ENCODE measurements at regions not wholly inside any gene's neighbourhood (a gene's known extent, or its start where the extent isn't known, plus 50 kb on each side); places are given as distances from the start of the nearest gene placed in this dataset.
A peak's percentile ranks its signal among the peaks of the same experiment; 100 is the strongest.
"Not testable (repeated sequence)": the region's sequence is repeated elsewhere in the genome, so short reads cannot be mapped to it uniquely, and the experiment has no call there.

DNA sequence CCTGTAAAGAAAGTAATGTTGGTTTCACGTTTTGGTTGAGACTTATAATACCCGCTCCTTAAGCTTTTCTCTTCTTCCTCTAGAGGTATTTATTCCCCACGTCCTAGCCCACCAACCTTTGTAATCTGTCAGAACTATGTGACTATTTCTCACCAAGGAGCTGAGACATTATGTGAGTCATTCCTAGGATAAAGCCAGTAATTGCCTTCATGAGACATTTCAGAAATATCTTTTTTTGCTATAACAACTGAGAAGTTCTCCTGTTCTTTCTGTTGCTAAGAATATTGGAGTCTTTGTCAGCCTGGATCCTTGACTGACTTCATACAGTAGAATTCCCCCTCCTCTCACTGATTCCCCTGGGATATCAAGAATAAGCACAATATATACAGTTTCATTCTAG is 1497.0 kb upstream of the TENM4 start:
- no peaks in the 10 kb centered on the region for H3K27me3 ChIP-seq (replicated peaks; ENCODE audit: control insufficient read depth, insufficient read depth, low read length)
- no peak overlapping the region for H3K4me3 ChIP-seq (ENCODE audit: low read length)
- no peaks in the 10 kb centered on the region for H3K9me3 ChIP-seq (ENCODE audit: control insufficient read depth, low read length)
- peaks cover 13% of the 10 kb centered on the region for H3K4me1 ChIP-seq (ENCODE audit: control insufficient read depth, insufficient read depth, low read length)
- H3K9ac ChIP-seq (ENCODE audit: low read length), result no peak overlapping the region
- H3K36me3 ChIP-seq (ENCODE audit: control insufficient read depth, insufficient read depth, low read length, severe bottlenecking), result no peaks in the 10 kb centered on the region
- no peak for DNase-seq (ENCODE audit: low read depth)

- Histone ChIP-seq H3K4me1 (ENCODE audit: control insufficient read depth, insufficient read depth, low read length) (peaks cover 3% of the 10 kb centered on the region), H3K36me3 (ENCODE audit: control insufficient read depth, insufficient read depth, low read length, severe bottlenecking) (no peaks in the 10 kb centered on the region), H3K9ac (ENCODE audit: low read length) (no peak overlapping the region), H3K27me3 (replicated peaks; ENCODE audit: control insufficient read depth, insufficient read depth, low read length) (no peaks in the 10 kb centered on the region), H3K4me3 (ENCODE audit: low read length) (no peak overlapping the region), H3K9me3 (ENCODE audit: control insufficient read depth, low read length) (no peaks in the 10 kb centered on the region)
- DNase-seq (ENCODE audit: low read depth), result no peak
Observed at GRCh38 chr11:80930038-80930437, 1489.2 kb upstream of the TENM4 start.

DNA sequence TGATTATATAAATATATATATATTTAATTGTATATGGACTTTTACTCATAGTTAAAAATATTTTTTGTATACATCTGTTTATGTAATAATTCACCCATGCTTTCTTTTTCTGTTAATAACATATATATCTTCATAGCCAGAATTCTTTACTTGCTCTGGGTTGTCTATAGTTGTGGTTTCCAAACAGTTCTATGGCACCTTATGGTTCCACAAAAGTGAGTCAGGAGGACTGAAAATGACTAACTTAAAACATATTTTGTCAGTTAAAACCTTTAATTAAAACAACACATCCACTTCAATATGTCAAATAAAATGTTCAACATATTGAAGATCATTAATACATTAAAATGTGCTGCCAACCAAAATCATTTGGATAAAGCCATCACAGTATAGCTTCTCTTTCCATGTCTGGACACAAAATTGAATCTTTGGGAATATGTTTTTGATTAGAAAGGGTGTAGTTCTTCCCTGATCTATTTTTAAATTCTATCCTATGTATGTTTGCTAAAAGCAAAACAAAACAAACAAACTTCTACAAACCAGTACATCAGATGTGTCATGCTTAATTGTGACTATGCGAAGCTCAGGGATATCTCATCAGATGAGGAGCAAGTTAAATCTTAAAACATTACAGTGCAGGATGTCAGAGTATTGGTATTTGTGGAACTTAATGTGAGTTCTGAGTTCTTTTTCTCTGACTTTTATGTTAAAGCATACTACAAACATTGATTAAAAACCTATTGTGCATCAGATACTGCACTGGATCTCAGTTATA is 1488.4 kb upstream of the TENM4 start:
- H3K4me1 ChIP-seq (ENCODE audit: control insufficient read depth, insufficient read depth, low read length), result peaks cover 3% of the 10 kb centered on the region
- no peak for DNase-seq (ENCODE audit: low read depth)
- H3K9ac ChIP-seq (ENCODE audit: low read length), result no peak overlapping the region
- H3K27me3 ChIP-seq (replicated peaks; ENCODE audit: control insufficient read depth, insufficient read depth, low read length), result no peaks in the 10 kb centered on the region
- H3K4me3 ChIP-seq (ENCODE audit: low read length), result no peak overlapping the region
- no peaks in the 10 kb centered on the region for H3K36me3 ChIP-seq (ENCODE audit: control insufficient read depth, insufficient read depth, low read length, severe bottlenecking)
- no peaks in the 10 kb centered on the region for H3K9me3 ChIP-seq (ENCODE audit: control insufficient read depth, low read length)

GRCh38 chr11:80925321-80925720 is 1484.5 kb upstream of the TENM4 start:
- no peak for DNase-seq (ENCODE audit: low read depth)
- H3K9me3 ChIP-seq (ENCODE audit: control insufficient read depth, low read length), result no peaks in the 10 kb centered on the region
- H3K9ac ChIP-seq (ENCODE audit: low read length), result no peak overlapping the region
- H3K4me3 ChIP-seq (ENCODE audit: low read length), result no peak overlapping the region
- H3K27me3 ChIP-seq (replicated peaks; ENCODE audit: control insufficient read depth, insufficient read depth, low read length), result no peaks in the 10 kb centered on the region
- peaks cover 3% of the 10 kb centered on the region for H3K4me1 ChIP-seq (ENCODE audit: control insufficient read depth, insufficient read depth, low read length)
- no peaks in the 10 kb centered on the region for H3K36me3 ChIP-seq (ENCODE audit: control insufficient read depth, insufficient read depth, low read length, severe bottlenecking)

DNA sequence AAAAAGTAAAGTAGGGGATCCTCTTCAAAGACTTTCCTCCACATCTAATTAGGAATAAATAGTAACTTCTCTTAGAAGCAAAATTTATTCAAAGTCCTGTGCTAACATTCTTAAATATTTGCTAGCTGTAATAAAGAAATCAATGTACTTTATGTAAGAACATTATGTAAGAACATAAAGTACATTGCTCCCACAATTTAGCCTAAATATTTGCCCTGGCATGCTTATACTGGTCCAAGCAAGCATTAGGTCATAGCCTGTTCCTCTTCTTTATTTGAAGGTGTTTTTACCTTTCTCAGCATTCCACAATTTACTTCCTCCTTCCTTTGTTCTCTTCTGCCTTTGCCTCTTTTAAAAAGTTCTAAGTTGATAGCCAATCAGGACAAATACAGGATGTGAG is 1480.5 kb upstream of the TENM4 start:
- H3K27me3 ChIP-seq (replicated peaks; ENCODE audit: control insufficient read depth, insufficient read depth, low read length); H3K4me3 ChIP-seq (ENCODE audit: low read length); H3K9me3 ChIP-seq (ENCODE audit: control insufficient read depth, low read length); DNase-seq (ENCODE audit: low read depth); H3K4me1 ChIP-seq (ENCODE audit: control insufficient read depth, insufficient read depth, low read length); H3K36me3 ChIP-seq (ENCODE audit: control insufficient read depth, insufficient read depth, low read length, severe bottlenecking); H3K9ac ChIP-seq (ENCODE audit: low read length): not testable (repeated sequence)

DNA sequence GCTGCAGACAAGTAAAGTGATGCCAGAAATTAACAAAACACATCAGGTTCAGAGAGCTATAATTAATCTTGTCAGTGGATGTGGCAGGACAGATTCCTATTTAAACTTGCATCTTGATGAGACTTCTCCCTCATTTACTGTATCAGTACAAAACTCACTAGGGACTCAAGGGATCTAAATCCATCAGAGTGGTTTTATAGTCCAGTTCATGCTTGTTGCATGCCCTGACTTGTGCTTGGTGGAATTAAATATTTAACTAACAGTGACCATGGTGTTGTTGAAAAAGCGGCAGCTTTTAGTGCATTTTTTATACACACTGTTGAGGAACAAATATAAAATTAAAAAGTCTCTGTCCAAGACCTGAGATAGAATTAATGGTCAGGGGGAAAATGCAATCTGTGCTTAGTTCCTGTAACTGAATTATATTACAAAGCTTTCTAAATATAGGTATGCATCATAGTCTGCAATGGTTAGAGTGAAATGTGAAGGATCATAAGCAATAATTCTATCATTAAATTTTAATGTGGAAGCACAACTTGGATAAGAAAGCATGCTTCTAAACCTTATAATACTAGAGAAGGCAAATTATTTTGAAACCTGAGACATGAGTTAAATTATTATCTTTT is 1475.5 kb upstream of the TENM4 start:
- H3K4me1 ChIP-seq (ENCODE audit: control insufficient read depth, insufficient read depth, low read length), result peaks cover 10% of the 10 kb centered on the region
- DNase-seq (ENCODE audit: low read depth), result no peak
- H3K27me3 ChIP-seq (replicated peaks; ENCODE audit: control insufficient read depth, insufficient read depth, low read length), result no peaks in the 10 kb centered on the region
- H3K9me3 ChIP-seq (ENCODE audit: control insufficient read depth, low read length), result no peaks in the 10 kb centered on the region
- H3K36me3 ChIP-seq (ENCODE audit: control insufficient read depth, insufficient read depth, low read length, severe bottlenecking), result no peaks in the 10 kb centered on the region
- H3K4me3 ChIP-seq (ENCODE audit: low read length), result no peak overlapping the region
- H3K9ac ChIP-seq (ENCODE audit: low read length), result no peak overlapping the region

DNA sequence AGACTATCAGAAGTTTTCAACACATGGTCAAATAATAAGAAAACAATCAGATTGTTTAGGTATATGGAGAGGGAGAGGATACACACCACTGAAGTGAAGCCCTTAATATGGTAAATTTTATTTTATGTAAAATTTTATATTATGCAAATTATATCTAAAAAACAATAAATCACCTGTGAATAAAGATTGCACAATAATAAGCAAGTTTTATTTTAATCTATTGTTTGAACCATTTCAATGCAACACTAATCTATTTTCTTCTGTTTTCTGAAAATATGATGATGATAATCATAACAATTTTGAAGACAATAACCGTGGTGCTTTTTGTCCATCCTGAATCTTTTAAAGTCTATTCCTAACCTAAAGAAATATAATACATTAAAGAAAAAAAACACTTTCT is 1473.5 kb upstream of the TENM4 start:
- no peaks in the 10 kb centered on the region for H3K36me3 ChIP-seq (ENCODE audit: control insufficient read depth, insufficient read depth, low read length, severe bottlenecking)
- peaks cover 10% of the 10 kb centered on the region for H3K4me1 ChIP-seq (ENCODE audit: control insufficient read depth, insufficient read depth, low read length)
- no peak overlapping the region for H3K4me3 ChIP-seq (ENCODE audit: low read length)
- H3K9me3 ChIP-seq (ENCODE audit: control insufficient read depth, low read length), result no peaks in the 10 kb centered on the region
- no peak for DNase-seq (ENCODE audit: low read depth)
- no peaks in the 10 kb centered on the region for H3K27me3 ChIP-seq (replicated peaks; ENCODE audit: control insufficient read depth, insufficient read depth, low read length)
- H3K9ac ChIP-seq (ENCODE audit: low read length), result no peak overlapping the region

DNA sequence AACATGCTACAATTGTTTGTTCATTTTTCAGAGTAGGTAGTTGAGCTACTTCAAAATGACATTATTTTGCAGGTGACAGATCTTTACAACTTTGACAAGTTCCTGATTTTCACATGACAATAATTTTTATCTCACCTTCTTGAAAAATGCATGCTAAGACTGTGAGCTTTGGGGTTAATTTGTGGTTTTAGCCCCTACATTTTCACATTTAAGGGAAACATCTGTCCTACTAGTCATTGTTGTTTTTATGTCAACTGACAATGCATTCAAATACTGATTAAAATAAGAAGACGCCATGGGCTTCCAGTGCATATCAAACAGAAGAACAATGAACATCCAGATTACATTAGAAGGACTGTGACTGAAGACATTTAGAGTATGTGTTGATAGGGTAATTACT is 1470.8 kb upstream of the TENM4 start:
- Histone ChIP-seq H3K4me1 (ENCODE audit: control insufficient read depth, insufficient read depth, low read length) (peaks cover 10% of the 10 kb centered on the region), H3K4me3 (ENCODE audit: low read length) (no peak overlapping the region), H3K36me3 (ENCODE audit: control insufficient read depth, insufficient read depth, low read length, severe bottlenecking) (no peaks in the 10 kb centered on the region), H3K9ac (ENCODE audit: low read length) (no peak overlapping the region), H3K27me3 (replicated peaks; ENCODE audit: control insufficient read depth, insufficient read depth, low read length) (no peaks in the 10 kb centered on the region), H3K9me3 (ENCODE audit: control insufficient read depth, low read length) (no peaks in the 10 kb centered on the region)
- no peak for DNase-seq (ENCODE audit: low read depth)

DNA sequence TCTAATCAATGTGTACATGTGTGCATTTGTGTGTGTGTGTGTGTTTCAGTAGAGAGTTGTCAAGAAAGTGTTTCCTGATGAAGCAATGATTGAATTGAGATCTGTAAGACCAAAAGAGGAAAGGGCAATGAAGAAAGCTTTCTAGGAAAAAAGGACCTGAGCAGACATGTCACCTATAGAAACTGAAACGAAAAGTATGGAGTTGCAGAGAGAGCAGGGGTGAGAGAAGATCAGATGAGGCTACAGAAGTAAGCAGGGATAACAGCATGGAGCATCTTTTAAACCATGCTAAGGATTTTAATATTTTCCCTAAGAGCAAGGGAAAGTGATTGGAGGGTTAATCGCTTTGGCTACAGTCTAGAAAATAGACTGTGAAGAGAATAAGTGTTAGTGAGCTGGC is 1459.4 kb upstream of the TENM4 start:
- Histone ChIP-seq H3K27me3 (replicated peaks; ENCODE audit: control insufficient read depth, insufficient read depth, low read length) (no peaks in the 10 kb centered on the region), H3K36me3 (ENCODE audit: control insufficient read depth, insufficient read depth, low read length, severe bottlenecking) (no peaks in the 10 kb centered on the region), H3K4me3 (ENCODE audit: low read length) (no peak overlapping the region), H3K9ac (ENCODE audit: low read length) (no peak overlapping the region), H3K9me3 (ENCODE audit: control insufficient read depth, low read length) (no peaks in the 10 kb centered on the region), H3K4me1 (ENCODE audit: control insufficient read depth, insufficient read depth, low read length) (peaks cover 12% of the 10 kb centered on the region)
- no peak for DNase-seq (ENCODE audit: low read depth)

- Histone ChIP-seq H3K4me1 (ENCODE audit: control insufficient read depth, insufficient read depth, low read length) (peaks cover 12% of the 10 kb centered on the region), H3K9ac (ENCODE audit: low read length) (no peak overlapping the region), H3K36me3 (ENCODE audit: control insufficient read depth, insufficient read depth, low read length, severe bottlenecking) (no peaks in the 10 kb centered on the region), H3K4me3 (ENCODE audit: low read length) (peak overlapping the region; percentile 46), H3K9me3 (ENCODE audit: control insufficient read depth, low read length) (no peaks in the 10 kb centered on the region), H3K27me3 (replicated peaks; ENCODE audit: control insufficient read depth, insufficient read depth, low read length) (no peaks in the 10 kb centered on the region)
- DNase-seq (ENCODE audit: low read depth), result no peak
Observed at GRCh38 chr11:80899381-80899780, 1458.6 kb upstream of the TENM4 start.

- Histone ChIP-seq H3K36me3 (ENCODE audit: control insufficient read depth, insufficient read depth, low read length, severe bottlenecking) (no peaks in the 10 kb centered on the region), H3K27me3 (replicated peaks; ENCODE audit: control insufficient read depth, insufficient read depth, low read length) (no peaks in the 10 kb centered on the region), H3K4me1 (ENCODE audit: control insufficient read depth, insufficient read depth, low read length) (peaks cover 12% of the 10 kb centered on the region), H3K9me3 (ENCODE audit: control insufficient read depth, low read length) (no peaks in the 10 kb centered on the region), H3K9ac (ENCODE audit: low read length) (no peak overlapping the region), H3K4me3 (ENCODE audit: low read length) (peak overlapping the region; percentile 46)
- no peak for DNase-seq (ENCODE audit: low read depth)
Observed at GRCh38 chr11:80898910-80899309, 1458.1 kb upstream of the TENM4 start.

- H3K4me1 ChIP-seq (ENCODE audit: control insufficient read depth, insufficient read depth, low read length), result no peaks in the 10 kb centered on the region
- no peak overlapping the region for H3K4me3 ChIP-seq (ENCODE audit: low read length)
- DNase-seq (ENCODE audit: low read depth), result no peak
- no peaks in the 10 kb centered on the region for H3K27me3 ChIP-seq (replicated peaks; ENCODE audit: control insufficient read depth, insufficient read depth, low read length)
- H3K9me3 ChIP-seq (ENCODE audit: control insufficient read depth, low read length), result no peaks in the 10 kb centered on the region
- H3K9ac ChIP-seq (ENCODE audit: low read length), result no peak overlapping the region
- no peaks in the 10 kb centered on the region for H3K36me3 ChIP-seq (ENCODE audit: control insufficient read depth, insufficient read depth, low read length, severe bottlenecking)
Observed at GRCh38 chr11:80886684-80887083, 1445.9 kb upstream of the TENM4 start.

Measured in adipocyte (in vitro differentiated cells).